Transverse colon (tissue), 4 donors: ENCODE measurements at regions not wholly inside any gene's neighbourhood (a gene's known extent, or its start where the extent isn't known, plus 50 kb on each side); places are given as distances from the start of the nearest gene placed in this dataset.

Experiments
- POLR2AphosphoS5 ChIP-seq, 3 donors: sonication (generic); formaldehyde crosslinking; IDR thresholded peaks; one replicate each; pipeline ENCODE4 v1.6.1; 2016; ENCODE audit warnings: antibody characterized with exemption in 3 of 3
- TF ChIP-seq, protein P1 (sequence below), 5 experiments: fragments of 200-600 bp in 3 of 5; fragments of 450-650 bp in 2 of 5; sonication (generic) in 3 of 5; IDR thresholded peaks; 1 replicate in 2 of 5; 2 replicates in 3 of 5; pipeline ENCODE4 v1.5.1; 2016 to 2017; ENCODE audit warnings: antibody characterized with exemption in 5 of 5, inconsistent platforms in 3 of 5, mild to moderate bottlenecking in 2 of 5, moderate library complexity in 1 of 5

DNA sequence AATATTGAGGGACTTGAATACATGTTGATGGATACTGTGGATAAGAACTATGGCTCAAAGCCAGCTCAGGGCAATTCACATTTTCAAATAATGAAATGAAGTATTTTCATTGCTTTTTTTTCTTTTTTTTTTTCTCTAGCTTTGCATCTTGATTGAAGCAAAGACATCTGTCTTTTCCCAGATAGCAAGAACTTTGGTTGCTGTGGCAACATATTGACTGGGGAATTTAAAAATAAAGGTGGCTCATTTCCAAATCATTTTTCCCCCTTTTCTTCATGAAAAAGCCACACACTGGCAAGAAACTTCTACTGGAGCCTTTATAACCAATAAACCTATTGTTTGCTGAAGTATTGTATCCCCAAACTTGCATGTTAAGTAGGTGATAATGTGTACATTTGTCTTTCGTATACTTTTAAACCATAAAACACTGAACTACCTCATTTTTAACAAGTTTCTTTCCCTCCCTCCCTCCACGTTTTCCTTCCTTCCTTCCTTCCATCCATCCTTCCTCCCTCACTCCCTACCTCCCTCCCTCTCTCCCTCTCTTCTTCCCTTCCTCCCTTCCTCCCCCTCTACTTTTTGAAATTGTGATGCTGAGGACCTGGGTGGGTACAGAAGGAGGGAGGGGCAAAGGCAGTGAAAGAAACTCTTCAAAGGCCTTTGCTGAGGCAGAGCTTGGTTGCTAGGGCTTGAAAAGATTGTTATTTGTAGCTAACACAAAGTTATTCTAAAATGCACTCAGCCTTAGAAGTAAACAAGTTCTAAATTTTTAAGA, 343.5 kb upstream of the SPRY2 start:
- TF ChIP-seq, protein P1, sequence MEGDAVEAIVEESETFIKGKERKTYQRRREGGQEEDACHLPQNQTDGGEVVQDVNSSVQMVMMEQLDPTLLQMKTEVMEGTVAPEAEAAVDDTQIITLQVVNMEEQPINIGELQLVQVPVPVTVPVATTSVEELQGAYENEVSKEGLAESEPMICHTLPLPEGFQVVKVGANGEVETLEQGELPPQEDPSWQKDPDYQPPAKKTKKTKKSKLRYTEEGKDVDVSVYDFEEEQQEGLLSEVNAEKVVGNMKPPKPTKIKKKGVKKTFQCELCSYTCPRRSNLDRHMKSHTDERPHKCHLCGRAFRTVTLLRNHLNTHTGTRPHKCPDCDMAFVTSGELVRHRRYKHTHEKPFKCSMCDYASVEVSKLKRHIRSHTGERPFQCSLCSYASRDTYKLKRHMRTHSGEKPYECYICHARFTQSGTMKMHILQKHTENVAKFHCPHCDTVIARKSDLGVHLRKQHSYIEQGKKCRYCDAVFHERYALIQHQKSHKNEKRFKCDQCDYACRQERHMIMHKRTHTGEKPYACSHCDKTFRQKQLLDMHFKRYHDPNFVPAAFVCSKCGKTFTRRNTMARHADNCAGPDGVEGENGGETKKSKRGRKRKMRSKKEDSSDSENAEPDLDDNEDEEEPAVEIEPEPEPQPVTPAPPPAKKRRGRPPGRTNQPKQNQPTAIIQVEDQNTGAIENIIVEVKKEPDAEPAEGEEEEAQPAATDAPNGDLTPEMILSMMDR (IDR thresholded peaks at IDR 0.05) = no peak
- no peak for TF ChIP-seq POLR2AphosphoS5 (IDR thresholded peaks at IDR 0.05)
